HG03432 (cell line): ENCODE measurements at regions not wholly inside any gene's neighbourhood (a gene's known extent, or its start where the extent isn't known, plus 50 kb on each side); places are given as distances from the start of the nearest gene placed in this dataset.

Experiments
- ATAC-seq: cut with Tn5 transposase; IDR thresholded peaks from one replicate; pipeline ENCODE4 v1.9.1; 2021; ENCODE audit warnings: mild to moderate bottlenecking, moderate library complexity; ENCODE audit not compliant: unreplicated experiment

GRCh38 chr2:226408141-226408540 is 391.5 kb downstream of the IRS1 start:
- ATAC-seq: no peak

- ATAC-seq: no peak
Observed at GRCh38 chr2:226407135-226407534, 392.5 kb downstream of the IRS1 start.

- ATAC-seq: no peak
Observed at GRCh38 chr2:226405465-226405864, 394.2 kb downstream of the IRS1 start.

- no peak for ATAC-seq
Observed at GRCh38 chr2:226403369-226403768, 396.3 kb downstream of the IRS1 start.

GRCh38 chr2:226399006-226399405 is 400.6 kb downstream of the IRS1 start:
- no peak for ATAC-seq

GRCh38 chr2:226398580-226398979 is 401.0 kb downstream of the IRS1 start:
- ATAC-seq: no peak

- ATAC-seq: no peak
Observed at GRCh38 chr2:226396541-226396940, 403.1 kb downstream of the IRS1 start.

GRCh38 chr2:226387499-226387942 is 412.1 kb downstream of the IRS1 start:
- ATAC-seq: no peak

- ATAC-seq: no peak
Observed at GRCh38 chr2:226383461-226383860, 416.2 kb downstream of the IRS1 start.

GRCh38 chr2:226380679-226381078 is 418.9 kb downstream of the IRS1 start:
- ATAC-seq: no peak

- no peak for ATAC-seq
Observed at GRCh38 chr2:226378753-226379705, 420.6 kb downstream of the IRS1 start.

GRCh38 chr2:226376516-226377180 is 423.0 kb downstream of the IRS1 start:
- no peak for ATAC-seq

GRCh38 chr2:226366920-226367319 is 432.7 kb downstream of the IRS1 start:
- ATAC-seq: no peak

GRCh38 chr2:226364217-226364616 is 435.4 kb downstream of the IRS1 start:
- no peak for ATAC-seq

GRCh38 chr2:226362980-226363379 is 436.6 kb downstream of the IRS1 start:
- ATAC-seq: no peak

GRCh38 chr2:226360658-226361057 is 439.0 kb downstream of the IRS1 start:
- ATAC-seq: no peak

- no peak for ATAC-seq
Observed at GRCh38 chr2:226358688-226359087, 440.9 kb downstream of the IRS1 start.

- no peak for ATAC-seq
Observed at GRCh38 chr2:226357816-226358215, 441.8 kb downstream of the IRS1 start.

- no peak for ATAC-seq
Observed at GRCh38 chr2:226355600-226355999, 444.0 kb downstream of the IRS1 start.

- ATAC-seq: no peak
Observed at GRCh38 chr2:226354434-226354833, 445.2 kb downstream of the IRS1 start.

- ATAC-seq: no peak
Observed at GRCh38 chr2:226352941-226353560, 446.6 kb downstream of the IRS1 start.

GRCh38 chr2:226351711-226352110 is 447.9 kb downstream of the IRS1 start:
- no peak for ATAC-seq
